ENCODE measurements at regions not wholly inside any gene's neighbourhood (a gene's known extent, or its start where the extent isn't known, plus 50 kb on each side); places are given as distances from the start of the nearest gene placed in this dataset.
"Not testable (repeated sequence)": the region's sequence is repeated elsewhere in the genome, so short reads cannot be mapped to it uniquely, and the experiment has no call there.

DNA sequence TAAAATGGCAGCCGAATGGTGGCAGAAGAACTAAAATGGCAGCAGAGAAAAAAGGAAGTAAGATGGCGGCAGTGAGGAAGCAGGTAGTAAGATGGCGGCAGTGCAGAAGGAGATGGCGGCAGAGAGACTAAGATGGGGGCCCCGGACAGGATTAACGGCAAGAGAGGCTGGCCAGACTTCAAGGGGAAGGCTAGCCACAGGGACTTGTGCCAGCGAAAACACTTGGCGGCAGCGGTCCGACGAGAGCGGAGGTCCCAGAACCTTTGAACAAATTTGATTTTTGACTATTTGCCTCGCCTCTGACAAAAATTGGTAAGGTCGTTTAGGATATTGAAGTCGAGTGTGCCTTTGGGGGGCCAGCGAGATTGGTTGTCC is 639.4 kb upstream of the DPP6 start:
- not testable (repeated sequence) for TF ChIP-seq EZH2 (IDR thresholded peaks at IDR 0.05; ENCODE audit: insufficient read depth, poor library complexity, severe bottlenecking); EZH2phosphoT487 (IDR thresholded peaks at IDR 0.05; ENCODE audit: insufficient read depth, low read depth)
